HCT116 (cell line): ENCODE measurements at regions not wholly inside any gene's neighbourhood (a gene's known extent, or its start where the extent isn't known, plus 50 kb on each side); places are given as distances from the start of the nearest gene placed in this dataset.

Experiments used
- ATAC-seq: fragments of 200-7000 bp; cut with Tn5 transposase; 2 replicates; pipeline ENCODE4 v1.9.1; 2020; ENCODE audit warnings: mild to moderate bottlenecking, moderate library complexity
- BruUV-seq: library from RNA; stranded (reverse); fragments of 400-500 nt; replicated peaks from 2 replicates; lab custom pipeline; 2021; lab: Mats Ljungman, UMichigan
- CTCF ChIA-PET: fragments of 300-600 bp; sonication (Branson Sonifier 250); formaldehyde crosslinking; loops from one replicate; lab custom pipeline; 2021; ENCODE audit warnings: antibody characterized with exemption; lab: Charles Lee
- POLR2A ChIA-PET: fragments of 300-600, 350-600 bp; sonication (Branson Sonifier 250); formaldehyde crosslinking; loops from one replicate; lab custom pipeline; 2021; ENCODE audit warnings: antibody characterized with exemption; lab: Charles Lee
- RAD21 ChIA-PET, 2 experiments: fragments of 300-600 bp; sonication (Branson Sonifier 250); formaldehyde crosslinking; loops; one replicate each; lab custom pipeline; 2023; ENCODE audit warnings: low total read pairs in 2 of 2; ENCODE audit not compliant: uncharacterized antibody in 2 of 2, unreplicated experiment in 2 of 2, low non-redundant PET in 1 of 2; lab: Charles Lee
- DNase-seq: peaks from one replicate; pipeline ENCODE4 v3.0.0-alpha.2; 2010; ENCODE audit warnings: low read depth, low spot score
- H2AFZ ChIP-seq: fragments of 200-600 bp; shearing (Covaris generic), sonication (generic); 2 replicates; pipeline ENCODE4 v1.6.1; 2017; ENCODE audit warnings: low read depth, mixed run types, mixed read lengths, antibody characterized with exemption, low read length; ENCODE audit not compliant: poor library complexity, severe bottlenecking
- H3K27ac ChIP-seq: 2 replicates; pipeline ENCODE4 v1.5.1; 2012; ENCODE audit warnings: low read depth, low read length
- H3K27me3 ChIP-seq: fragments of 200-600 bp; sonication (generic); 2 replicates; pipeline ENCODE4 v1.6.1; 2016; ENCODE audit warnings: mixed run types, low read length, mixed read lengths; ENCODE audit not compliant: insufficient read depth
- H3K36me3 ChIP-seq, 2 experiments: fragments of 200-500 bp in 1 of 2; fragments of 200-600 bp in 1 of 2; sonication (Bioruptor generic) in 1 of 2; sonication (generic) in 1 of 2; 2 replicates each; pipeline versions ENCODE4 v1.5.1 to v1.6.1; 2014 to 2016; ENCODE audit warnings: low read length in 2 of 2, inconsistent platforms in 1 of 2, mixed read lengths in 1 of 2, mixed run types in 1 of 2; ENCODE audit not compliant: insufficient read depth in 2 of 2, control insufficient read depth in 1 of 2
- H3K4me1 ChIP-seq, 2 experiments: fragments of 200-600 bp in 1 of 2; sonication (generic) in 1 of 2; 2 replicates each; pipeline versions ENCODE4 v1.5.1 to v1.6.1; 2012 to 2017; ENCODE audit warnings: low read length in 2 of 2, inconsistent platforms in 1 of 2, mild to moderate bottlenecking in 1 of 2, mixed read lengths in 1 of 2, mixed run types in 1 of 2, moderate library complexity in 1 of 2; ENCODE audit not compliant: insufficient read depth in 2 of 2, control insufficient read depth in 1 of 2
- H3K4me2 ChIP-seq: fragments of 200-600 bp; sonication (generic); 2 replicates; pipeline ENCODE4 v1.6.1; 2017; ENCODE audit warnings: mixed run types, low read length, mixed read lengths
- H3K4me3 ChIP-seq, 2 experiments: fragments of 200-600 bp in 1 of 2; sonication (generic) in 1 of 2; replicated peaks in 1 of 2; 2 replicates each; pipeline ENCODE4 v1.5.1; 2011 to 2016; ENCODE audit warnings: low read length in 2 of 2, control low read depth in 1 of 2, low read depth in 1 of 2, mild to moderate bottlenecking in 1 of 2, mixed read lengths in 1 of 2, mixed run types in 1 of 2
- H3K79me2 ChIP-seq: fragments of 200-600 bp; sonication (generic); 2 replicates; pipeline ENCODE4 v1.6.1; 2017; ENCODE audit warnings: mild to moderate bottlenecking, mixed run types, low read length, moderate library complexity, mixed read lengths; ENCODE audit not compliant: insufficient read depth
- H3K9ac ChIP-seq: fragments of 200-600 bp; sonication (generic); 2 replicates; pipeline ENCODE4 v1.6.1; 2016; ENCODE audit warnings: low read length, mixed read lengths
- H3K9me2 ChIP-seq: fragments of 200-600 bp; sonication (generic), shearing (Covaris generic); 2 replicates; pipeline ENCODE4 v1.6.1; 2017; ENCODE audit warnings: mixed run types, mild to moderate bottlenecking, moderate library complexity; ENCODE audit not compliant: insufficient read depth
- H3K9me3 ChIP-seq, 2 experiments: fragments of 200-500 bp in 1 of 2; fragments of 200-600 bp in 1 of 2; sonication (Bioruptor generic) in 1 of 2; sonication (generic) in 1 of 2; 2 replicates each; pipeline ENCODE4 v1.6.1; 2014 to 2017; ENCODE audit warnings: low read length in 2 of 2, mixed read lengths in 2 of 2, inconsistent platforms in 1 of 2, low read depth in 1 of 2, mild to moderate bottlenecking in 1 of 2, mixed run types in 1 of 2, moderate library complexity in 1 of 2; ENCODE audit not compliant: control insufficient read depth in 1 of 2, insufficient read depth in 1 of 2
- H4K20me1 ChIP-seq: fragments of 200-600 bp; sonication (generic), shearing (Covaris generic); 2 replicates; pipeline ENCODE4 v1.6.1; 2017; ENCODE audit warnings: mixed run types, mild to moderate bottlenecking, moderate library complexity; ENCODE audit not compliant: insufficient read depth
- CBX3 ChIP-seq: IDR thresholded peaks from 2 replicates; pipeline ENCODE4 v1.6.1; 2012; ENCODE audit warnings: low read depth
- CTCF ChIP-seq, 3 experiments: fragments of 200-600 bp in 1 of 3; sonication (generic) in 1 of 3; IDR thresholded peaks in 2 of 3; conservative IDR thresholded peaks in 1 of 3; 2 replicates each; pipeline ENCODE4 v1.5.1; 2012 to 2017; ENCODE audit warnings: low read depth in 2 of 3, low read length in 2 of 3, antibody characterized with exemption in 1 of 3, borderline replicate concordance in 1 of 3, control low read depth in 1 of 3, mild to moderate bottlenecking in 1 of 3, mixed read lengths in 1 of 3, mixed run types in 1 of 3, moderate library complexity in 1 of 3; ENCODE audit not compliant: insufficient read depth in 1 of 3
- EGR1 ChIP-seq: IDR thresholded peaks from 2 replicates; pipeline ENCODE4 v1.6.1; 2012; ENCODE audit warnings: low read depth
- ELF1 ChIP-seq: IDR thresholded peaks from 2 replicates; pipeline ENCODE4 v1.6.1; 2012; ENCODE audit warnings: low read depth, borderline replicate concordance
- EZH2 ChIP-seq: fragments of 200-600 bp; sonication (generic); IDR thresholded peaks from 2 replicates; pipeline ENCODE4 v1.6.1; 2017; ENCODE audit warnings: antibody characterized with exemption, mixed run types
- EZH2phosphoT487 ChIP-seq: fragments of 200-600 bp; IDR thresholded peaks from 2 replicates; pipeline ENCODE4 v1.6.1; 2018; ENCODE audit warnings: antibody characterized with exemption, borderline replicate concordance
- FOSL1 ChIP-seq: IDR thresholded peaks from 2 replicates; pipeline ENCODE4 v1.6.1; 2012; ENCODE audit warnings: low read depth
- JUND ChIP-seq: IDR thresholded peaks from 2 replicates; pipeline ENCODE4 v1.6.1; 2012
- POLR2A ChIP-seq: IDR thresholded peaks from 2 replicates; pipeline ENCODE4 v1.7.0; 2011; ENCODE audit warnings: borderline replicate concordance; ENCODE audit not compliant: insufficient read depth, insufficient read length; ENCODE audit errors: extremely low read depth
- RAD21 ChIP-seq: IDR thresholded peaks from 2 replicates; pipeline ENCODE4 v1.6.1; 2012; ENCODE audit warnings: low read depth, mild to moderate bottlenecking
- REST ChIP-seq: IDR thresholded peaks from 2 replicates; pipeline ENCODE4 v1.6.1; 2012; ENCODE audit warnings: low read depth
- SIN3A ChIP-seq: IDR thresholded peaks from 2 replicates; pipeline ENCODE4 v1.6.1; 2012; ENCODE audit warnings: low read depth
- SP1 ChIP-seq: IDR thresholded peaks from 2 replicates; pipeline ENCODE4 v1.6.1; 2012; ENCODE audit warnings: low read depth
- SRF ChIP-seq: IDR thresholded peaks from 2 replicates; pipeline ENCODE4 v1.6.1; 2012; ENCODE audit warnings: low read depth
- TCF7L2 ChIP-seq: IDR thresholded peaks from 2 replicates; pipeline ENCODE4 v1.7.0; 2011; ENCODE audit warnings: borderline replicate concordance, inconsistent platforms; ENCODE audit not compliant: insufficient read depth, insufficient read length; ENCODE audit errors: extremely low read depth
- YY1 ChIP-seq: IDR thresholded peaks from 2 replicates; pipeline ENCODE4 v1.6.1; 2011; ENCODE audit warnings: low read length, low read depth, moderate library complexity, mild to moderate bottlenecking; ENCODE audit not compliant: insufficient replicate concordance; ENCODE audit errors: extremely low read depth
- ZBTB33 ChIP-seq: IDR thresholded peaks from 2 replicates; pipeline ENCODE4 v1.6.1; 2011; ENCODE audit warnings: mild to moderate bottlenecking, low read length, moderate library complexity; ENCODE audit not compliant: insufficient replicate concordance; ENCODE audit errors: extremely low read depth
- ZNF274 ChIP-seq: fragments of 200-500 bp; sonication (Bioruptor generic); IDR thresholded peaks from 2 replicates; pipeline ENCODE4 v1.6.1; 2014; ENCODE audit warnings: mild to moderate bottlenecking, low read depth, low read length, inconsistent platforms
- intact Hi-C: fragments of 100-400 bp; cut with micrococcal nuclease; formaldehyde crosslinking; loops from 2 replicates; pipeline ENCODE4 v1.10.0; 2022

- TF ChIP-seq SIN3A (no peak), SP1 (no peak)
Observed at GRCh38 chr6:128657181-128657580, 136.8 kb upstream of the PTPRK start (continued).

GRCh38 chr6:128655978-128656498, 135.6 kb upstream of the PTPRK start:
- DNase-seq (peak; percentile 85), ATAC-seq (peak; percentile 97)
- intact Hi-C loops: no loop called here
- peaks cover 7 to 21% of the 10 kb centered on the region in 2 experiments for H3K4me1 ChIP-seq
- H3K9me2 ChIP-seq: no peaks in the 10 kb centered on the region
- ChIA-PET CTCF (no interaction called here), POLR2A (no interaction called here), RAD21 (no interaction called here)
- H3K9me3 ChIP-seq: no peaks in the 10 kb centered on the region
- no TSS peak for BruUV-seq
- no peaks in the 10 kb centered on the region for H3K36me3 ChIP-seq
- H3K4me2 ChIP-seq: peak overlapping the region; percentile 61
- peak overlapping the region; percentile 33; the same call in 1 of the 2 replicates for H3K27ac ChIP-seq
- H3K79me2 ChIP-seq: no peaks in the 10 kb centered on the region
- H2AFZ ChIP-seq: peak overlapping the region; percentile 28
- no peak overlapping the region; the same call in 1 of the 2 replicates for H3K9ac ChIP-seq
- H3K4me3 ChIP-seq: no peak overlapping the region
- no peaks in the 10 kb centered on the region for H4K20me1 ChIP-seq
- no peaks in the 10 kb centered on the region for H3K27me3 ChIP-seq
- TF ChIP-seq ELF1: no peak
- no peak for TF ChIP-seq EZH2
- TF ChIP-seq EZH2phosphoT487: no peak
- TF ChIP-seq TCF7L2: peak; percentile 59
- no peak for TF ChIP-seq ZNF274
- peak; percentile 71; the same call in 1 of the 2 replicates for TF ChIP-seq CBX3
- TF ChIP-seq SP1: peak; percentile 75
- TF ChIP-seq EGR1: no peak
- TF ChIP-seq ZBTB33: no peak
- peak; percentile 90 for TF ChIP-seq JUND
- TF ChIP-seq SIN3A: peak; percentile 46; the same call in 1 of the 2 replicates
- TF ChIP-seq RAD21: peak; percentile 1
- peak; percentile 95 for TF ChIP-seq FOSL1
- TF ChIP-seq POLR2A: no peak
- TF ChIP-seq REST: no peak
- TF ChIP-seq CTCF (IDR thresholded peaks at IDR 0.05 in 2 of 3, conservative IDR thresholded peaks at IDR 0.05 in 1 of 3; ENCODE audit: borderline replicate concordance in 1 of 3, insufficient read depth in 1 of 3, low read depth in 2 of 3, low read length in 2 of 3): no peak
- peak; percentile 40 for TF ChIP-seq YY1
- 0 out of 2 replicates have a peak, but pooled peaks have one; percentile 52 for TF ChIP-seq SRF
